ENCODE measurements at regions not wholly inside any gene's neighbourhood (a gene's known extent, or its start where the extent isn't known, plus 50 kb on each side); places are given as distances from the start of the nearest gene placed in this dataset.

GRCh38 chr22:22407061-22407460 lies 101.5 kb downstream of the ZNF280B start:
- Histone ChIP-seq H3K36me3 (ENCODE audit: control insufficient read depth, insufficient read depth, low read length) (no peaks in the 10 kb centered on the region), H3K27ac (no peak overlapping the region), H3K9me3 (ENCODE audit: control insufficient read depth, low read length) (no peaks in the 10 kb centered on the region), H3K4me1 (no peaks in the 10 kb centered on the region), H3K4me3 (ENCODE audit: low read depth, low read length) (no peak overlapping the region), H2AFZ (no peak overlapping the region), H3K79me2 (no peaks in the 10 kb centered on the region), H3K27me3 (ENCODE audit: control insufficient read depth, insufficient read depth, low read length) (no peaks in the 10 kb centered on the region), H3K4me2 (ENCODE audit: low read length) (no peak overlapping the region), H3K9ac (no peak overlapping the region)
- TF ChIP-seq, protein P1, sequence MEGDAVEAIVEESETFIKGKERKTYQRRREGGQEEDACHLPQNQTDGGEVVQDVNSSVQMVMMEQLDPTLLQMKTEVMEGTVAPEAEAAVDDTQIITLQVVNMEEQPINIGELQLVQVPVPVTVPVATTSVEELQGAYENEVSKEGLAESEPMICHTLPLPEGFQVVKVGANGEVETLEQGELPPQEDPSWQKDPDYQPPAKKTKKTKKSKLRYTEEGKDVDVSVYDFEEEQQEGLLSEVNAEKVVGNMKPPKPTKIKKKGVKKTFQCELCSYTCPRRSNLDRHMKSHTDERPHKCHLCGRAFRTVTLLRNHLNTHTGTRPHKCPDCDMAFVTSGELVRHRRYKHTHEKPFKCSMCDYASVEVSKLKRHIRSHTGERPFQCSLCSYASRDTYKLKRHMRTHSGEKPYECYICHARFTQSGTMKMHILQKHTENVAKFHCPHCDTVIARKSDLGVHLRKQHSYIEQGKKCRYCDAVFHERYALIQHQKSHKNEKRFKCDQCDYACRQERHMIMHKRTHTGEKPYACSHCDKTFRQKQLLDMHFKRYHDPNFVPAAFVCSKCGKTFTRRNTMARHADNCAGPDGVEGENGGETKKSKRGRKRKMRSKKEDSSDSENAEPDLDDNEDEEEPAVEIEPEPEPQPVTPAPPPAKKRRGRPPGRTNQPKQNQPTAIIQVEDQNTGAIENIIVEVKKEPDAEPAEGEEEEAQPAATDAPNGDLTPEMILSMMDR (IDR thresholded peaks at IDR 0.05): no peak

DNA sequence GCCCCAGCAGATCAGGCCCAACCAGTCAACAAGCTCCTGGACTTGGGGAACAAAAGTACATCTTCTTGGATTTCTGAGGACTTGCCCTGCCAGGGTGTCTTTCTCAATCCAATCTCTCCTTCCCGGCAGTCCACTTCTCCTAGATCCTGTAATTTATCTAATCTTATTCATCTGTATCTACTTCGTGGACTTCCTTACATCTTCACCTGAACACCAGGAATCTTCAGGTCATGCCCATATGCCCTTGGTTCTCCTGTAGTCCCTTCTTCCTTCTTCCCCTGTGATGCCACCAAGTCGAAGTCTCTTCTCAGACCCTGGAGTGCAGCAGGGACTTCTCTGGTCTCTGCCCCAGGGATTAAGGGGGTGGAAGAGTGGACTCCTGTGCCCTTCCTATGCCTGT lies 100.3 kb downstream of the ZNF280B start:
- Histone ChIP-seq H3K27me3 (ENCODE audit: control insufficient read depth, insufficient read depth, low read length) (no peaks in the 10 kb centered on the region), H3K4me2 (ENCODE audit: low read length) (no peak overlapping the region), H3K4me1 (no peaks in the 10 kb centered on the region), H3K36me3 (ENCODE audit: control insufficient read depth, insufficient read depth, low read length) (no peaks in the 10 kb centered on the region), H3K4me3 (ENCODE audit: low read depth, low read length) (no peak overlapping the region), H3K9ac (no peak overlapping the region), H2AFZ (no peak overlapping the region), H3K79me2 (no peaks in the 10 kb centered on the region), H3K9me3 (ENCODE audit: control insufficient read depth, low read length) (no peaks in the 10 kb centered on the region), H3K27ac (no peak overlapping the region)
- TF ChIP-seq, protein P1 (IDR thresholded peaks at IDR 0.05): no peak

- TF ChIP-seq, protein P1 (IDR thresholded peaks at IDR 0.05): peak; percentile 21
Measured at GRCh38 chr22:22408731-22409696, 99.5 kb downstream of the ZNF280B start.

DNA sequence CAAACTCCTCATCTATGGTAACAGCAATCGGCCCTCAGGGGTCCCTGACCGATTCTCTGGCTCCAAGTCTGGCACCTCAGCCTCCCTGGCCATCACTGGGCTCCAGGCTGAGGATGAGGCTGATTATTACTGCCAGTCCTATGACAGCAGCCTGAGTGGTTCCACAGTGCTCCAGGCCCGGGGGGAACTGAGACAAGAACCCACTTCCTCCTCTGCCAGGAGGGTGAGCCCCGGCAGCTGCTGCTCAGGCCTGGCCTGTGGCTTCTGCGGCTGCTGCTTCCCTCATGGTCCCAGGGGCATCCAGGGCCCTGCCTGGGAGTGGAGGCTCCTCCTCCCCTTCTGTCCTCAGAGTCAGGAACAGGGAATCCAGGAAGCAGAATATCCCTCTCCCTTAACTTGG lies 98.4 kb downstream of the ZNF280B start:
- no peaks in the 10 kb centered on the region for H3K36me3 ChIP-seq (ENCODE audit: control insufficient read depth, insufficient read depth, low read length)
- H3K9me3 ChIP-seq (ENCODE audit: control insufficient read depth, low read length): no peaks in the 10 kb centered on the region
- H3K9ac ChIP-seq: no peak overlapping the region
- no peak overlapping the region for H3K27ac ChIP-seq
- H3K4me2 ChIP-seq (ENCODE audit: low read length): no peak overlapping the region
- no peaks in the 10 kb centered on the region for H3K4me1 ChIP-seq
- H3K79me2 ChIP-seq: no peaks in the 10 kb centered on the region
- TF ChIP-seq, protein P1 (IDR thresholded peaks at IDR 0.05): no peak
- no peak overlapping the region for H2AFZ ChIP-seq
- no peaks in the 10 kb centered on the region for H3K27me3 ChIP-seq (ENCODE audit: control insufficient read depth, insufficient read depth, low read length)
- no peak overlapping the region for H3K4me3 ChIP-seq (ENCODE audit: low read depth, low read length)

More at GRCh38 chr22:22408731-22409696, 99.5 kb downstream of the ZNF280B start:
- H3K9me3 ChIP-seq (ENCODE audit: control insufficient read depth, low read length): no peaks in the 10 kb centered on the region
- no peak overlapping the region for H3K4me3 ChIP-seq (ENCODE audit: low read depth, low read length)
- no peaks in the 10 kb centered on the region for H3K27me3 ChIP-seq (ENCODE audit: control insufficient read depth, insufficient read depth, low read length)
- no peak overlapping the region for H3K27ac ChIP-seq
- no peak overlapping the region for H2AFZ ChIP-seq
- no peak overlapping the region for H3K9ac ChIP-seq
- no peak overlapping the region for H3K4me2 ChIP-seq (ENCODE audit: low read length)
- H3K4me1 ChIP-seq: no peaks in the 10 kb centered on the region
- H3K36me3 ChIP-seq (ENCODE audit: control insufficient read depth, insufficient read depth, low read length): no peaks in the 10 kb centered on the region
- H3K79me2 ChIP-seq: no peaks in the 10 kb centered on the region

Measured in parathyroid adenoma (tissue), 2 donors.